ENCODE measurements at regions not wholly inside any gene's neighbourhood (a gene's known extent, or its start where the extent isn't known, plus 50 kb on each side); places are given as distances from the start of the nearest gene placed in this dataset.

GRCh38 chr13:65330691-65331090 lies 1899.4 kb downstream of the PCDH9 start:
- TF ChIP-seq, protein P1, sequence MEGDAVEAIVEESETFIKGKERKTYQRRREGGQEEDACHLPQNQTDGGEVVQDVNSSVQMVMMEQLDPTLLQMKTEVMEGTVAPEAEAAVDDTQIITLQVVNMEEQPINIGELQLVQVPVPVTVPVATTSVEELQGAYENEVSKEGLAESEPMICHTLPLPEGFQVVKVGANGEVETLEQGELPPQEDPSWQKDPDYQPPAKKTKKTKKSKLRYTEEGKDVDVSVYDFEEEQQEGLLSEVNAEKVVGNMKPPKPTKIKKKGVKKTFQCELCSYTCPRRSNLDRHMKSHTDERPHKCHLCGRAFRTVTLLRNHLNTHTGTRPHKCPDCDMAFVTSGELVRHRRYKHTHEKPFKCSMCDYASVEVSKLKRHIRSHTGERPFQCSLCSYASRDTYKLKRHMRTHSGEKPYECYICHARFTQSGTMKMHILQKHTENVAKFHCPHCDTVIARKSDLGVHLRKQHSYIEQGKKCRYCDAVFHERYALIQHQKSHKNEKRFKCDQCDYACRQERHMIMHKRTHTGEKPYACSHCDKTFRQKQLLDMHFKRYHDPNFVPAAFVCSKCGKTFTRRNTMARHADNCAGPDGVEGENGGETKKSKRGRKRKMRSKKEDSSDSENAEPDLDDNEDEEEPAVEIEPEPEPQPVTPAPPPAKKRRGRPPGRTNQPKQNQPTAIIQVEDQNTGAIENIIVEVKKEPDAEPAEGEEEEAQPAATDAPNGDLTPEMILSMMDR (conservative IDR thresholded peaks at IDR 0.05), result no peak
- no peak for TF ChIP-seq ZFX (IDR thresholded peaks at IDR 0.05)

Data from C4-2B (cell line).